ENCODE measurements at regions not wholly inside any gene's neighbourhood (a gene's known extent, or its start where the extent isn't known, plus 50 kb on each side); places are given as distances from the start of the nearest gene placed in this dataset.

DNA sequence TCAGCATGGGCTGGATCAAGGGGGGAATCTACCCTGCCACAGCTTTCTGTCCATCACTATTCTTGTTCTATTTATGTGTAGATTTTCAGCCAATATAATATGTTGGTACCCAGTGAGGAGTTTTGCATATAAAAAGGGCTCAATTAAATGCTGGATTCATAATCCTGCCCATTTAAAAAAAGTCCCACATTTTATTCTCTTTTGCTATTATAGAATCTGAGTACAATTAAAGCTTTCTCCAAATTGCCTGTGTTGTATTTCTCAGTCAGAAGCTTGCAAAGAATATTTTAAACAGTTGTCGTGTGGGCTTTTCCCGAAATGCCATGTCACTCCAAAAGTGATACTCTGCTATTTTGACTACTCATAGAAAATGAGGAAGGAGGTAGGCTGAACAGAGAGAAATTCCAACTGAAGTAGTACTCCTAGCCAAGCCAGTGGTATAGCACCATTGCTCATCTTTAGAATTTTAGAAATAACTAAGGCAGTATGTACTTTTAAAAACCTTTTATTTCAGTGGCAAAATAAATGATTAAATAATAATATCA is 108.3 kb upstream of the HDAC9 start:
- ChIA-PET POLR2A (no interaction called here), CTCF (interaction anchor here (0.7 to 1.1 kb wide), 3 partner anchors 9 to 184 kb away, joined by 3 read pairs; no protein-coding TSS in a partner anchor)
- no peak for DNase-seq (ENCODE audit: unreplicated experiment)
- BruUV-seq (replicated peaks), result no TSS peak
- intact Hi-C loops (cut with micrococcal nuclease), result no loop called here
- Mint-ChIP-seq H3K9me3 (ENCODE audit: unreplicated experiment) (no peaks in the 10 kb centered on the region), H3K27me3 (ENCODE audit: insufficient read depth, unreplicated experiment) (no peaks in the 10 kb centered on the region), H3K4me1 (ENCODE audit: insufficient read depth, unreplicated experiment) (peaks cover 14% of the 10 kb centered on the region), H3K36me3 (ENCODE audit: insufficient read depth, unreplicated experiment) (no peaks in the 10 kb centered on the region), H3K4me3 (ENCODE audit: unreplicated experiment) (no peak overlapping the region), H3K27ac (ENCODE audit: low read depth, unreplicated experiment) (no peak overlapping the region)
- TF ChIP-seq, protein P1, sequence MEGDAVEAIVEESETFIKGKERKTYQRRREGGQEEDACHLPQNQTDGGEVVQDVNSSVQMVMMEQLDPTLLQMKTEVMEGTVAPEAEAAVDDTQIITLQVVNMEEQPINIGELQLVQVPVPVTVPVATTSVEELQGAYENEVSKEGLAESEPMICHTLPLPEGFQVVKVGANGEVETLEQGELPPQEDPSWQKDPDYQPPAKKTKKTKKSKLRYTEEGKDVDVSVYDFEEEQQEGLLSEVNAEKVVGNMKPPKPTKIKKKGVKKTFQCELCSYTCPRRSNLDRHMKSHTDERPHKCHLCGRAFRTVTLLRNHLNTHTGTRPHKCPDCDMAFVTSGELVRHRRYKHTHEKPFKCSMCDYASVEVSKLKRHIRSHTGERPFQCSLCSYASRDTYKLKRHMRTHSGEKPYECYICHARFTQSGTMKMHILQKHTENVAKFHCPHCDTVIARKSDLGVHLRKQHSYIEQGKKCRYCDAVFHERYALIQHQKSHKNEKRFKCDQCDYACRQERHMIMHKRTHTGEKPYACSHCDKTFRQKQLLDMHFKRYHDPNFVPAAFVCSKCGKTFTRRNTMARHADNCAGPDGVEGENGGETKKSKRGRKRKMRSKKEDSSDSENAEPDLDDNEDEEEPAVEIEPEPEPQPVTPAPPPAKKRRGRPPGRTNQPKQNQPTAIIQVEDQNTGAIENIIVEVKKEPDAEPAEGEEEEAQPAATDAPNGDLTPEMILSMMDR (IDR thresholded peaks at IDR 0.05; ENCODE audit: unreplicated experiment), result no peak

DNA sequence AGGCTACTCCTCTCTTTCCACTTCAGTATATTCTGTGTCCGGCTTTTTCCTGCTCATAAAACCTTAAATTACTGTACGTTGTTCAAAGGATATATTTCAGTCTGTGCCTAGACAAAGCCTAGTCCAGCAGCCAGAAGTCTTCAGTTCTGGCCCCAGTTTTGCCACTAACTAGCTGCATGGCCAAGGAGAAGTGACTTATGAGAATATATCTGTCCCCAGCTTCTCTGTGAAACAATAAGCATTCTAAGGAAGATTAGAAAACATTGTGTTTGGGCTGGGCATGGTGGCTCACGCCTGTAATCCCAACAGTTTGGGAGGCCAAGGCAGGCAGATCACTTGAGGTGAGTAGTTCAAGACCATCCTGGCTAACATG is 105.0 kb upstream of the HDAC9 start:
- Mint-ChIP-seq H3K4me3 (ENCODE audit: unreplicated experiment) (no peak overlapping the region), H3K36me3 (ENCODE audit: insufficient read depth, unreplicated experiment) (no peaks in the 10 kb centered on the region), H3K27ac (ENCODE audit: low read depth, unreplicated experiment) (no peak overlapping the region), H3K9me3 (ENCODE audit: unreplicated experiment) (no peaks in the 10 kb centered on the region), H3K27me3 (ENCODE audit: insufficient read depth, unreplicated experiment) (no peaks in the 10 kb centered on the region), H3K4me1 (ENCODE audit: insufficient read depth, unreplicated experiment) (peaks cover 14% of the 10 kb centered on the region)
- no TSS peak for BruUV-seq (replicated peaks)
- ChIA-PET CTCF (interaction anchor here (0.7 kb wide), 1 partner anchor 14 kb away, joined by 3 read pairs; no protein-coding TSS in a partner anchor), POLR2A (interaction anchor here (0.7 kb wide), 1 partner anchor 1694 kb away, joined by 4 read pairs; no protein-coding TSS in a partner anchor)
- TF ChIP-seq, protein P1 (IDR thresholded peaks at IDR 0.05; ENCODE audit: unreplicated experiment), result no peak
- DNase-seq (ENCODE audit: unreplicated experiment), result no peak
- intact Hi-C loops (cut with micrococcal nuclease), result no loop called here

DNA sequence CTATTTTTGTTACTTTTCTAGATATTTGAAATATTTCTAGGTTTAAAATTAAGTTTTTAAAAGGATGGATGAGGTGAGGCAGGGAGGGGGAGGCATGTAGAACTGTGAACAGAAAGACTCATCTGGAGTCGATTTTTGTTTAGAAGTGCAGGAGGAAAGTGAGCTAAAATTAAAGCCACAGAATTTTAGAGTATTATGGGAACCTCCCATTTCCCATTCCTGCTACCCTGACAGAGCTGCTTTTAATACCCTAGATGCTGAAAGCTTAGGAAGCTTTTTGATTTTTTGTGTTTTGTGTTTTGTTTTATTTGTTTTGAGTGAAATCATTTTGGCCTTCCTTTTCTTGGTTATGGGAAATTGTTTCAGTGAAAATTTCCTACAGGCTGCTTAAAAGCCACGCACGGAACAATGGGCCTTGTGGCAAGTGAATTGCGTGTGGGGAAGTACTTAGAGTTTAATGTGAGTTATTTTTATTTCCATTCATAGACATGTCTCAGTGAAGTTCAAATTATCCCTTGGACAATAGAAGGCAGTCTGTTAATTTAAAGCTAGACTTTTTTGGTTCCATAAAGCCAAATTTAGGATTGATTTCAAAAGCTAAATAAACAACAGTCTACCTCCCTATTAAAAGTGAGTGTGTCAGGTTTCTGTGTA is 102.0 kb upstream of the HDAC9 start:
- no peak for DNase-seq (ENCODE audit: unreplicated experiment)
- ChIA-PET POLR2A (no interaction called here), CTCF (no interaction called here)
- Mint-ChIP-seq H3K27me3 (ENCODE audit: insufficient read depth, unreplicated experiment) (no peaks in the 10 kb centered on the region), H3K4me3 (ENCODE audit: unreplicated experiment) (no peak overlapping the region), H3K4me1 (ENCODE audit: insufficient read depth, unreplicated experiment) (peaks cover 14% of the 10 kb centered on the region), H3K36me3 (ENCODE audit: insufficient read depth, unreplicated experiment) (no peaks in the 10 kb centered on the region), H3K9me3 (ENCODE audit: unreplicated experiment) (no peaks in the 10 kb centered on the region), H3K27ac (ENCODE audit: low read depth, unreplicated experiment) (no peak overlapping the region)
- BruUV-seq (replicated peaks), result no TSS peak
- TF ChIP-seq, protein P1 (IDR thresholded peaks at IDR 0.05; ENCODE audit: unreplicated experiment), result no peak
- intact Hi-C loops (cut with micrococcal nuclease), result no loop called here

DNA sequence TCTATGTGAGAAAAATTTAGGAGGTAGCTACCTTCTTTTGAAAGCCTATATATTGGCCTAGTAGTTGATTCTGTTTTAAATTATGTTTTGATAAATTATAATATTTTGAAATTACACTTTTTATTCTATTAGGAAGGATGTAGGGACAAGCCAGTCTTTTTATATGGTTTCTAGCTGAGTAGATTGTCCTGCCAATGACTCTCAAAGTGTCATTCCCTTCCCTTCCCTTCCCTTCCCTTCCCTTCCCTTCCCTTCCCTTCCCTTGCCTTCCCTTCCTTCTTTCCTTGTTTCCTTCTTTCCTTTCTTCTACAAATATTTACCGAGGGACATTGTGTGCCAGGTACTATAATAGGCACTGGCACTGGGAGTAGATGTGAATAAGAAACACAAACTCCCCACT is 99.7 kb upstream of the HDAC9 start:
- ChIA-PET CTCF (interaction anchor here (0.6 to 1.3 kb wide), 2 partner anchors 9 to 1294 kb away, joined by 3 read pairs; no protein-coding TSS in a partner anchor), POLR2A (interaction anchor here (1.1 kb wide), 1 partner anchor 11 kb away, joined by 5 read pairs; no protein-coding TSS in a partner anchor)
- Mint-ChIP-seq H3K27me3 (ENCODE audit: insufficient read depth, unreplicated experiment) (no peaks in the 10 kb centered on the region), H3K9me3 (ENCODE audit: unreplicated experiment) (no peaks in the 10 kb centered on the region), H3K4me3 (ENCODE audit: unreplicated experiment) (no peak overlapping the region), H3K27ac (ENCODE audit: low read depth, unreplicated experiment) (no peak overlapping the region), H3K36me3 (ENCODE audit: insufficient read depth, unreplicated experiment) (no peaks in the 10 kb centered on the region), H3K4me1 (ENCODE audit: insufficient read depth, unreplicated experiment) (peaks cover 10% of the 10 kb centered on the region)
- BruUV-seq (replicated peaks), result no TSS peak
- intact Hi-C loops (cut with micrococcal nuclease), result no loop called here
- TF ChIP-seq, protein P1 (IDR thresholded peaks at IDR 0.05; ENCODE audit: unreplicated experiment), result no peak
- no peak for DNase-seq (ENCODE audit: unreplicated experiment)
